ENCODE measurements at regions not wholly inside any gene's neighbourhood (a gene's known extent, or its start where the extent isn't known, plus 50 kb on each side); places are given as distances from the start of the nearest gene placed in this dataset.

DNA sequence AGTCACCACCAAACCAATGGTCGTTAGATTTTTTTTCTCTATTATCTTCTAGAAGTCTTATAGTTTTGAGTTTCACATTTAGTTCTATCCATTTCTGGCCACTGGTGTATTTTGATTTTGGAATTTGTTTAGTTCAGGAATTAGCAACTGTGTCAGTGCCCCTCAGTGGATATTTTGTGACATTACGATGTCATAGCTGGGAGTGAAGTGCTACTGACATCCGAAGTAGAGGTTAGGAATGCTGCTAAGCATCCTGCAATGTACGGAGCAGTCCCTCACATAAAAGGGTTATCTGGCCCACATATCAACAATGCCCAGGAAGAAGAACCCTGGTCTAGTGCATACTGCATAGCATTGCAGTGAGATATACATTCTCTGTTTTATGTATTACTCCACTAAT, 157.4 kb upstream of the RGPD4 start:
- Histone ChIP-seq H4K20me1 (ENCODE audit: insufficient read depth) (no peaks in the 10 kb centered on the region), H3K27ac (ENCODE audit: low read length) (no peak overlapping the region)

DNA sequence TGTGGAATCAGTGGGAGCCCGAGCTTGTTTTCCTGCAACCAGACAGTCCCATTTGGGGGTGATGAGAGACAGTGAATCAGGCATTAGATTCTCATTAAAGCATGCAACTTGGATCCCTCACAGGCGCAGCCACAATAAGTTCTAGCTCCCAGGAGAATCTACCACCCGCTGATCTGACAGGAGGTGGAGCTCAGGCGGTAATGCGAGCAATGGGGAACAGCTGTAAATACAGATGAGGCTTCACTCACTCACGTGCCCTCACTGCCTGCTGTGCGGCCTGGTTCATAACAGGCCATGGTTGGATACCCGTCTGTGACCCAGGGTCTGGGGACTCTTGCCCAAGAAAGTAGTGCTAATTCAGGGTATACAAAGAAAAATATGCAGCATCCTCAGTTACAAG, 144.8 kb upstream of the RGPD4 start:
- Histone ChIP-seq H2AFZ (ENCODE audit: low read depth, low read length) (no peak overlapping the region), H3K79me2 (replicated peaks; ENCODE audit: insufficient read depth, low read length) (no peaks in the 10 kb centered on the region), H3K27me3 (ENCODE audit: insufficient read depth, low read depth, low read length) (no peaks in the 10 kb centered on the region), H3K36me3 (ENCODE audit: insufficient read depth, low read length) (no peaks in the 10 kb centered on the region), H4K20me1 (ENCODE audit: insufficient read depth) (no peaks in the 10 kb centered on the region), H3K9ac (ENCODE audit: low read length) (no peak overlapping the region), H3K9me2 (ENCODE audit: insufficient read depth, low read length) (no peaks in the 10 kb centered on the region), H3F3A (ENCODE audit: insufficient read depth, low read length, poor library complexity, severe bottlenecking) (no peaks in the 10 kb centered on the region), H3K27ac (ENCODE audit: low read length) (no peak overlapping the region), H3K4me2 (ENCODE audit: low read length) (no peak overlapping the region), H3K9me3 (ENCODE audit: low read length) (no peaks in the 10 kb centered on the region), H3K4me3 (ENCODE audit: low read length) (no peak overlapping the region)
- TF ChIP-seq TAF1 (IDR thresholded peaks at IDR 0.05; ENCODE audit: low read depth) (no peak), SMC3 (conservative IDR thresholded peaks at IDR 0.05; ENCODE audit: poor library complexity) (no peak), MXI1 (conservative IDR thresholded peaks at IDR 0.05; ENCODE audit: poor library complexity, severe bottlenecking) (no peak), EZH2 (IDR thresholded peaks at IDR 0.05; ENCODE audit: borderline replicate concordance, insufficient read depth, low read length, poor library complexity, severe bottlenecking) (no peak), RAD21 (conservative IDR thresholded peaks at IDR 0.05) (no peak), EP300 (conservative IDR thresholded peaks at IDR 0.05; ENCODE audit: poor library complexity, severe bottlenecking) (no peak), POLR2AphosphoS5 (IDR thresholded peaks at IDR 0.05) (no peak)
- TF ChIP-seq, protein P1, sequence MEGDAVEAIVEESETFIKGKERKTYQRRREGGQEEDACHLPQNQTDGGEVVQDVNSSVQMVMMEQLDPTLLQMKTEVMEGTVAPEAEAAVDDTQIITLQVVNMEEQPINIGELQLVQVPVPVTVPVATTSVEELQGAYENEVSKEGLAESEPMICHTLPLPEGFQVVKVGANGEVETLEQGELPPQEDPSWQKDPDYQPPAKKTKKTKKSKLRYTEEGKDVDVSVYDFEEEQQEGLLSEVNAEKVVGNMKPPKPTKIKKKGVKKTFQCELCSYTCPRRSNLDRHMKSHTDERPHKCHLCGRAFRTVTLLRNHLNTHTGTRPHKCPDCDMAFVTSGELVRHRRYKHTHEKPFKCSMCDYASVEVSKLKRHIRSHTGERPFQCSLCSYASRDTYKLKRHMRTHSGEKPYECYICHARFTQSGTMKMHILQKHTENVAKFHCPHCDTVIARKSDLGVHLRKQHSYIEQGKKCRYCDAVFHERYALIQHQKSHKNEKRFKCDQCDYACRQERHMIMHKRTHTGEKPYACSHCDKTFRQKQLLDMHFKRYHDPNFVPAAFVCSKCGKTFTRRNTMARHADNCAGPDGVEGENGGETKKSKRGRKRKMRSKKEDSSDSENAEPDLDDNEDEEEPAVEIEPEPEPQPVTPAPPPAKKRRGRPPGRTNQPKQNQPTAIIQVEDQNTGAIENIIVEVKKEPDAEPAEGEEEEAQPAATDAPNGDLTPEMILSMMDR (IDR thresholded peaks at IDR 0.05; ENCODE audit: poor library complexity, severe bottlenecking) = no peak
- TF ChIP-seq, protein P2, sequence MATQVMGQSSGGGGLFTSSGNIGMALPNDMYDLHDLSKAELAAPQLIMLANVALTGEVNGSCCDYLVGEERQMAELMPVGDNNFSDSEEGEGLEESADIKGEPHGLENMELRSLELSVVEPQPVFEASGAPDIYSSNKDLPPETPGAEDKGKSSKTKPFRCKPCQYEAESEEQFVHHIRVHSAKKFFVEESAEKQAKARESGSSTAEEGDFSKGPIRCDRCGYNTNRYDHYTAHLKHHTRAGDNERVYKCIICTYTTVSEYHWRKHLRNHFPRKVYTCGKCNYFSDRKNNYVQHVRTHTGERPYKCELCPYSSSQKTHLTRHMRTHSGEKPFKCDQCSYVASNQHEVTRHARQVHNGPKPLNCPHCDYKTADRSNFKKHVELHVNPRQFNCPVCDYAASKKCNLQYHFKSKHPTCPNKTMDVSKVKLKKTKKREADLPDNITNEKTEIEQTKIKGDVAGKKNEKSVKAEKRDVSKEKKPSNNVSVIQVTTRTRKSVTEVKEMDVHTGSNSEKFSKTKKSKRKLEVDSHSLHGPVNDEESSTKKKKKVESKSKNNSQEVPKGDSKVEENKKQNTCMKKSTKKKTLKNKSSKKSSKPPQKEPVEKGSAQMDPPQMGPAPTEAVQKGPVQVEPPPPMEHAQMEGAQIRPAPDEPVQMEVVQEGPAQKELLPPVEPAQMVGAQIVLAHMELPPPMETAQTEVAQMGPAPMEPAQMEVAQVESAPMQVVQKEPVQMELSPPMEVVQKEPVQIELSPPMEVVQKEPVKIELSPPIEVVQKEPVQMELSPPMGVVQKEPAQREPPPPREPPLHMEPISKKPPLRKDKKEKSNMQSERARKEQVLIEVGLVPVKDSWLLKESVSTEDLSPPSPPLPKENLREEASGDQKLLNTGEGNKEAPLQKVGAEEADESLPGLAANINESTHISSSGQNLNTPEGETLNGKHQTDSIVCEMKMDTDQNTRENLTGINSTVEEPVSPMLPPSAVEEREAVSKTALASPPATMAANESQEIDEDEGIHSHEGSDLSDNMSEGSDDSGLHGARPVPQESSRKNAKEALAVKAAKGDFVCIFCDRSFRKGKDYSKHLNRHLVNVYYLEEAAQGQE (IDR thresholded peaks at IDR 0.05; ENCODE audit: borderline replicate concordance) = no peak

More for the DNA sequence above, 157.4 kb upstream of the RGPD4 start:
- Histone ChIP-seq H3F3A (ENCODE audit: insufficient read depth, low read length, poor library complexity, severe bottlenecking) (no peaks in the 10 kb centered on the region), H3K4me3 (ENCODE audit: low read length) (no peak overlapping the region), H3K4me2 (ENCODE audit: low read length) (no peak overlapping the region), H3K79me2 (replicated peaks; ENCODE audit: insufficient read depth, low read length) (no peaks in the 10 kb centered on the region), H3K9ac (ENCODE audit: low read length) (no peak overlapping the region), H3K9me3 (ENCODE audit: low read length) (no peaks in the 10 kb centered on the region), H3K36me3 (ENCODE audit: insufficient read depth, low read length) (no peaks in the 10 kb centered on the region), H2AFZ (ENCODE audit: low read depth, low read length) (no peak overlapping the region), H3K9me2 (ENCODE audit: insufficient read depth, low read length) (no peaks in the 10 kb centered on the region), H3K27me3 (ENCODE audit: insufficient read depth, low read depth, low read length) (no peaks in the 10 kb centered on the region)
- TF ChIP-seq TAF1 (IDR thresholded peaks at IDR 0.05; ENCODE audit: low read depth) (no peak), POLR2AphosphoS5 (IDR thresholded peaks at IDR 0.05) (no peak), EZH2 (IDR thresholded peaks at IDR 0.05; ENCODE audit: borderline replicate concordance, insufficient read depth, low read length, poor library complexity, severe bottlenecking) (no peak), RAD21 (conservative IDR thresholded peaks at IDR 0.05) (peak; percentile 58), MXI1 (conservative IDR thresholded peaks at IDR 0.05; ENCODE audit: poor library complexity, severe bottlenecking) (no peak), EP300 (conservative IDR thresholded peaks at IDR 0.05; ENCODE audit: poor library complexity, severe bottlenecking) (no peak), SMC3 (conservative IDR thresholded peaks at IDR 0.05; ENCODE audit: poor library complexity) (peak; percentile 58)
- TF ChIP-seq, protein P1 (IDR thresholded peaks at IDR 0.05; ENCODE audit: poor library complexity, severe bottlenecking) = peak; percentile 47
- TF ChIP-seq, protein P2 (IDR thresholded peaks at IDR 0.05; ENCODE audit: borderline replicate concordance) = no peak
